ENCODE measurements at regions not wholly inside any gene's neighbourhood (a gene's known extent, or its start where the extent isn't known, plus 50 kb on each side); places are given as distances from the start of the nearest gene placed in this dataset.
"Not testable (repeated sequence)": the region's sequence is repeated elsewhere in the genome, so short reads cannot be mapped to it uniquely, and the experiment has no call there.

GRCh38 chr6:14216946-14217684, 99.5 kb downstream of the CD83 start:
- no peak for ATAC-seq
- intact Hi-C loops (cut with micrococcal nuclease): no loop called here
- no peak for DNase-seq

- DNase-seq (no peak), ATAC-seq (no peak)
- intact Hi-C loops (cut with micrococcal nuclease): no loop called here
Measured at GRCh38 chr6:14217728-14218518, 100.4 kb downstream of the CD83 start.

DNA sequence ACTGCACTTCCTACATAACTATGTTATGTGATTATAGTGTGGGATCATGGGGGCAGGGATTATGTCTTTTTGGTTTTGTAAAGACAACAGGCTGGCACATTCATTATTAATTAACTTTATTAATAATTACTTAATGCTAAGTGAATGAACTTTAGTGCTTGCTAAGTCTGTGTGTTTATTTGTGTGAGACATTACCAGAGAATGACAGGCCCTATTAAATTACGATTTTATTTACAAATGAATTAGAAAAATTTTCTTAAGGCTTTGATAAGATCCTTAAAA, 100.9 kb downstream of the CD83 start:
- intact Hi-C loops (cut with micrococcal nuclease): no loop called here
- DNase-seq: no peak
- ATAC-seq: no peak

- ATAC-seq (no peak), DNase-seq (no peak)
- intact Hi-C loops (cut with micrococcal nuclease): no loop called here
Measured at GRCh38 chr6:14221564-14222279, 104.2 kb downstream of the CD83 start.

GRCh38 chr6:14222956-14223355, 105.4 kb downstream of the CD83 start:
- DNase-seq (no peak), ATAC-seq (no peak)
- intact Hi-C loops (cut with micrococcal nuclease): no loop called here

DNA sequence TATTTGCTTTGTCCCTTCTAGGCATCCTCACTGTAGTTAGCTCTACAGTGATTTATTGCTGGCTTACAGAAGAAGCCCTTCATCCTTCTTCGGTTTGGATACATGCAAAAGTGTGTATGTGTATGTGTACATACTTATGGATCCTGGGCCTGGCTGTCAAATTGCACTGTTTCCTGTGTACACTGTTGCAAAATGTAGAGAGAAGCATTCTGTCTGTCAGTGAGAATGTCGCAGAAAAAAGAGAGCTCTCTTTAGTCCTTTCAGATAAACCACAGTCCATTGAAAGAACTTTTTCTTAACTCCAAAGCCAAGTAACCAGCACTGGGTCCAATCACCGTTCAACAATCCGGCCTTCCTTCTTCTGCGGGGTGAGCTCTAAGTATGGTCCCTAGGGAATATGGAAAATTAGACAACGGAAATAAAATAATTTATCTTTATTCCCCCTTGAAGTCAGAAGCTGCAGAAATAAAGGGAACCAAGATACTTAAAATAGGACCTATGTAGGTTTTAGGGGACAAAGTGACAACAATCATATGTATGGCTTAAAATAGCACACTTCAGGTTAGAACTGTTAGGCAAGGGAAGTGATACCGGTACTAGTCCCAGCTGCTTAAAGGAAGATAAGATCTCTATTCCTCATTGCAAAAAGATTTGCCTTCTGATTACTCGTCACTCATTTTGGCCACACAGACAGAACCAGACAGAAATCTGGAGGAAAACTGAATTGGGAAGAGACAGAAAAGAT, 107.0 kb downstream of the CD83 start:
- DNase-seq: no peak
- ATAC-seq: no peak
- intact Hi-C loops (cut with micrococcal nuclease): no loop called here

GRCh38 chr6:14226051-14226660, 108.6 kb downstream of the CD83 start:
- intact Hi-C loops (cut with micrococcal nuclease): no loop called here
- DNase-seq: no peak
- ATAC-seq: no peak

DNA sequence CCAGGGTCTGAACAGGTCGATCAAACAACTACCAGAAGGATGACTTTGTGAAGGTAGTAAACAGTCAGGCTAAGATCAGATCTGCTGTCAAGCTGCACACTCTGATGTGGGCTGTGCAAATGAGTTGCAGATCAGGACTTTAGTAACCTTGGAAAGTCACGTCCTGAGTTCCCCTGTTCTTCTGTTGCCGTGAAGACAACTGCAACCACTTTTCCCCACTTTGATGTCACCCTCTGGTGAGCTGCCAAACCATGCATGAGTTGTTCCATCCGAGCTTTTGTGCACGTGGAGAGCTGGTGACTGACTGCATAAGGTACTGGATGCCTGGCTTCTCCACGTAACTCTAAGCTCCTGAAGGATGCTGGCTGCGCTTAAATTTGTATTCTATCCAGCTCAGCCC, 111.0 kb downstream of the CD83 start:
- DNase-seq: no peak
- peak; percentile 30 for ATAC-seq
- intact Hi-C loops (cut with micrococcal nuclease): no loop called here

DNA sequence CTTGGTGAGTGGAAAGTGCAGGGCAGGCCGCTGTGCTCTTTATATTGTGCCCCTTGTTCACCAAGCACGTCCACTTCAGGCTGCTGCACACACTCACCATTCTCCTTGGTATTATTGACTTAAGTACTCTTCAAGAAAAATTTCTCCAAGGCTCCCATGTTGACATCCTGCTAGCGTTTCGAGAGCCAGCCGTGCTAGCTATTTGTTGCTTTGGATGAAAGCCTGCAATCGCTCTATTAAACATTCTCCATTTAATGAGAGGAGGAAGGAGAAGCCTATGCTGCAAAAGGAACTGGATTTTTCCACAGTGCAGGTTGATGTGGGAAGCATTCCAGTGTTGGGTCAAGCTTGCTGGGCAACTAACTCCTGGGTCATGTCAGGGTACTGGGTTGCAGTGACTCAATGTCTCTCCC, 113.5 kb downstream of the CD83 start:
- intact Hi-C loops (cut with micrococcal nuclease): no loop called here
- ATAC-seq (no peak), DNase-seq (no peak)

GRCh38 chr6:14231501-14232280, 114.1 kb downstream of the CD83 start:
- no peak for DNase-seq
- intact Hi-C loops (cut with micrococcal nuclease): no loop called here
- ATAC-seq: no peak

- intact Hi-C loops (cut with micrococcal nuclease): no loop called here
- ATAC-seq (no peak), DNase-seq (no peak)
Measured at GRCh38 chr6:14232889-14233288, 115.3 kb downstream of the CD83 start.

GRCh38 chr6:14235653-14236356, 118.2 kb downstream of the CD83 start:
- DNase-seq: no peak
- ATAC-seq: no peak
- intact Hi-C loops (cut with micrococcal nuclease): no loop called here

DNA sequence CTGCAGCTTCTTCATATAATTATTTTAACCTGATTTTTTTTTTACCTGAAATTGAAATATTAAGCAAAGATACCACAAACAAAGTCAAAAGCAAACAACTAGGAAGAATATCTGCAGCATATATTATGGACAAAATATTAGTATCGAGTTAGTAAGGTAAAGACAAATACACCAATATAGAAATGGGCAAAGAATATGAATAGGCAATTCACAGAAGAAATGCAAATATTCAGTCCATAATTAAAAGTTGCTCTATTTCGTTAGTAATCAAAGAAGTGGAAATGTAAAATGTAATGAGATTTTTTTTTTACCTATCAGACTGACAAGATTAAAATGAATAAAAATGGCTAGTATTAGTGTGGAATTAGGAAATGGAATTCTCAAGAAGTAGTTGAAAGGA, 121.5 kb downstream of the CD83 start:
- no peak for ATAC-seq
- DNase-seq: no peak
- intact Hi-C loops (cut with micrococcal nuclease): no loop called here

DNA sequence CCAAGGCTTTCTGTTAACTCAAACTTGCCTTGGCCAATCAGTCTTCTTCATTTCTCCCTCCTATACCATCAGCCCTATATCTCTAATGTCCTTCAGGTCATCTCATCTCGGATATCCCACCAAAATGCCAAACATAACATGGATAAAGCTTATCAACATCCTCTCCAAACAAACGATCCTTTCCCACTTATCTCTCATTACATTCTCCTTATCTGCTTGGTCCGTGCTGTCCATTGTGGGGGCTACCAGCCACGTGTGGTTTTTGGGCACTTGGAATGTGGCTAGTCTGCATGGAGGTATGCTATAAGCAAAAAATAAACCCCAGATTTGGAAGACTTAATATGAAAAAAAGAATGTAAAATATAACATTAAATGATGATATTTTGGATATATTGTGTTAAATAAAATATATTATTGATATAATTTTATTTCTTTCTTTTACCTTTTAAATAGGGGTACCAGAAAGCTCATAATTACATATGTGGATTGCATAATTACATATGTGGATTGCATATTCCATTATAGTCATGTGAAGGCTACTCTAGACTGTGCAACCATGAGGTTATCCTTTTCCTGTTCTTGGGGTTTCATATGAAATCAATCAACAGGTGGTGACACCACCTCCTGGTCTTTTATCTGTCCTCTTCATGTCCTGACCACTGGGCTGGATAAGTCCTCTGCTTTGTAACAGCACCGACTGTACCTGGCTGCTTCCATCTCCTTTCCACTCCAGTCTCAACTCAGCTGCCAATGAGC, 123.0 kb downstream of the CD83 start:
- no peak for ATAC-seq
- DNase-seq: no peak
- intact Hi-C loops (cut with micrococcal nuclease): no loop called here

- intact Hi-C loops (cut with micrococcal nuclease): no loop called here
- DNase-seq (no peak), ATAC-seq (no peak)
Measured at GRCh38 chr6:14241255-14242070, 123.9 kb downstream of the CD83 start.

GRCh38 chr6:14242912-14243311, 125.3 kb downstream of the CD83 start:
- ATAC-seq; DNase-seq; intact Hi-C loops (cut with micrococcal nuclease): not testable (repeated sequence)

DNA sequence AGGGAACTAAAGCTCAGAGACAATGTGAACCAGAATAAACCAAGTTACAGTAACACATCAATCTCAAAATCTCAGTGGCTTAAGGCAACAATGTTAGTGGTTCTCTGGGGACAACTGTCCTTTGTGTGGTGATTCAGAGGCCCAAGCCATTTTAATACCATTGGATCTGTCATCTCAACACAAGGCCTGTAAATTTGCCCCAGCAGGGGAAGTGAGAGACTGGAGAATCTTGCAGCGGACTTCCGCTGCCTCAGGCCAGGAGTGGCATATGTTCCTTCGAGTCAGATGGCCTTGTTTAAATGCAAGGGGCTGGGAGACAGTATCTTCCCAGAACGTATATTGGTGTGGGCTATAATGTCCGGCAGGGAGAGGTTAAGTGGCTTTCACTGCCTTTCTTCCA, 126.0 kb downstream of the CD83 start:
- intact Hi-C loops (cut with micrococcal nuclease): no loop called here
- no peak for ATAC-seq
- DNase-seq: no peak
